K562 (cell line): ENCODE measurements at regions not wholly inside any gene's neighbourhood (a gene's known extent, or its start where the extent isn't known, plus 50 kb on each side); places are given as distances from the start of the nearest gene placed in this dataset.

ENCODE experiments used
- CTCF ChIP-seq, 3 experiments: IDR thresholded peaks in 2 of 3; conservative IDR thresholded peaks in 1 of 3; 2 replicates each; pipeline ENCODE4 v1.5.1; 2011 to 2012; ENCODE audit warnings: low read length in 3 of 3, mild to moderate bottlenecking in 3 of 3, control low read depth in 2 of 3, improper control_type of control experiment in 1 of 3, inconsistent platforms in 1 of 3, low read depth in 1 of 3, mixed read lengths in 1 of 3, moderate library complexity in 1 of 3; ENCODE audit not compliant: insufficient read depth in 2 of 3
- HMGXB4 ChIP-seq: sonication (generic); formaldehyde crosslinking; IDR thresholded peaks from 2 replicates; pipeline ENCODE4 v1.8.1; 2023; ENCODE audit warnings: mild to moderate bottlenecking, missing genetic modification reagents
- SRSF1 ChIP-seq: fragments of 200-400 bp; formaldehyde crosslinking; IDR thresholded peaks from 2 replicates; pipeline ENCODE4 v1.6.1; 2017; ENCODE audit warnings: mild to moderate bottlenecking, low read depth, low read length, moderate library complexity

GRCh38 chr4:136748165-136748564 is 784.1 kb downstream of the PCDH18 start:
- TF ChIP-seq SRSF1: no peak
- no peak for TF ChIP-seq HMGXB4 (CRISPR knock-in tag)
- TF ChIP-seq CTCF (IDR thresholded peaks at IDR 0.05 in 2 of 3, conservative IDR thresholded peaks at IDR 0.05 in 1 of 3; ENCODE audit: insufficient read depth in 2 of 3, low read depth in 1 of 3, low read length in 3 of 3): no peak
